ENCODE measurements at regions not wholly inside any gene's neighbourhood (a gene's known extent, or its start where the extent isn't known, plus 50 kb on each side); places are given as distances from the start of the nearest gene placed in this dataset.

DNA sequence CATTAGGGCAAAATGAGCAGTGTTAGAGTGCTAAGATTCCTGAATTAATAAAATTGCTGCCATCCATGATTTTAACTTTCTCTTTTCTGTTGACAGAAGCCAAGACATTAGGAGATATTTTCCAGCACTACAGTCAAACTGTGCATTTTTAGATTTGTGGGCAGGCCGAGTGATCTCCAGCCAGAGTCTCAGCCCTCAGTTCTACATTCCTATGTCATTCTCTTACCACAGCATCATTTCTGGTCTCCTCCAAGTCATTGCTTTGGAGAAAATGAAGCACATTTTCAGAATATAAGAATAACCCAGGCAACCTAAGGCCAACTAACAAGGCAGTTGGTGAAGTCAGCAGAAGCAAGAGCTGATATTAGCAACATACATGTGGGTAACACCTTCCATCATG, 74.6 kb upstream of the NUDT7 start:
- ChIA-PET CTCF (ENCODE audit: low intra/inter-chr PET ratio, low total read pairs) (no interaction called here), POLR2A (no interaction called here)
- peaks cover 0 to 9% of the 10 kb centered on the region in 2 experiments; a peak in 1 of 5 replicates for H3K27me3 ChIP-seq (ENCODE audit: control insufficient read depth in 1 of 2, insufficient read depth in 2 of 2, low read length in 2 of 2)
- no peak for ATAC-seq
- no peak overlapping the region for H3K4me2 ChIP-seq (ENCODE audit: low read depth, low read length)
- no peak overlapping the region for H3K27ac ChIP-seq (ENCODE audit: extremely low read length, insufficient read depth, low read length)
- no peaks in the 10 kb centered on the region for H4K20me1 ChIP-seq (ENCODE audit: insufficient read depth, low read length)
- DNase-seq (ENCODE audit: low spot score) = no peak
- in situ Hi-C loops (cut with HindIII; ENCODE audit: extremely low pct_ligation_motif_present, low pct_unique_long_range_greater_than_20kb) (no loop called here), intact Hi-C loops (cut with micrococcal nuclease; ENCODE audit: unreplicated experiment) (no loop called here)
- H3K9me3 ChIP-seq (ENCODE audit: low read length) = no peaks in the 10 kb centered on the region
- no peak overlapping the region for H2AFZ ChIP-seq (ENCODE audit: low read length)
- TF ChIP-seq ZNF781 (CRISPR knock-in tag; IDR thresholded peaks at IDR 0.05; ENCODE audit: borderline replicate concordance, not compliant biosample characterization) (no peak), FOXO1 (CRISPR knock-in tag; IDR thresholded peaks at IDR 0.05) (no peak), U2AF2 (IDR thresholded peaks at IDR 0.05; ENCODE audit: low read depth, low read length) (no peak), ZNF136 (CRISPR knock-in tag; IDR thresholded peaks at IDR 0.05; ENCODE audit: low read depth) (no peak), SOX6 (IDR thresholded peaks at IDR 0.05) (no peak), SOX6 (CRISPR knock-in tag; IDR thresholded peaks at IDR 0.05) (no peak), RARG (CRISPR knock-in tag; IDR thresholded peaks at IDR 0.05; ENCODE audit: low read depth) (no peak), CENPT (CRISPR knock-in tag; IDR thresholded peaks at IDR 0.05; ENCODE audit: low read depth) (no peak), TOE1 (CRISPR knock-in tag; IDR thresholded peaks at IDR 0.05) (no peak)
- TF ChIP-seq, protein P1, sequence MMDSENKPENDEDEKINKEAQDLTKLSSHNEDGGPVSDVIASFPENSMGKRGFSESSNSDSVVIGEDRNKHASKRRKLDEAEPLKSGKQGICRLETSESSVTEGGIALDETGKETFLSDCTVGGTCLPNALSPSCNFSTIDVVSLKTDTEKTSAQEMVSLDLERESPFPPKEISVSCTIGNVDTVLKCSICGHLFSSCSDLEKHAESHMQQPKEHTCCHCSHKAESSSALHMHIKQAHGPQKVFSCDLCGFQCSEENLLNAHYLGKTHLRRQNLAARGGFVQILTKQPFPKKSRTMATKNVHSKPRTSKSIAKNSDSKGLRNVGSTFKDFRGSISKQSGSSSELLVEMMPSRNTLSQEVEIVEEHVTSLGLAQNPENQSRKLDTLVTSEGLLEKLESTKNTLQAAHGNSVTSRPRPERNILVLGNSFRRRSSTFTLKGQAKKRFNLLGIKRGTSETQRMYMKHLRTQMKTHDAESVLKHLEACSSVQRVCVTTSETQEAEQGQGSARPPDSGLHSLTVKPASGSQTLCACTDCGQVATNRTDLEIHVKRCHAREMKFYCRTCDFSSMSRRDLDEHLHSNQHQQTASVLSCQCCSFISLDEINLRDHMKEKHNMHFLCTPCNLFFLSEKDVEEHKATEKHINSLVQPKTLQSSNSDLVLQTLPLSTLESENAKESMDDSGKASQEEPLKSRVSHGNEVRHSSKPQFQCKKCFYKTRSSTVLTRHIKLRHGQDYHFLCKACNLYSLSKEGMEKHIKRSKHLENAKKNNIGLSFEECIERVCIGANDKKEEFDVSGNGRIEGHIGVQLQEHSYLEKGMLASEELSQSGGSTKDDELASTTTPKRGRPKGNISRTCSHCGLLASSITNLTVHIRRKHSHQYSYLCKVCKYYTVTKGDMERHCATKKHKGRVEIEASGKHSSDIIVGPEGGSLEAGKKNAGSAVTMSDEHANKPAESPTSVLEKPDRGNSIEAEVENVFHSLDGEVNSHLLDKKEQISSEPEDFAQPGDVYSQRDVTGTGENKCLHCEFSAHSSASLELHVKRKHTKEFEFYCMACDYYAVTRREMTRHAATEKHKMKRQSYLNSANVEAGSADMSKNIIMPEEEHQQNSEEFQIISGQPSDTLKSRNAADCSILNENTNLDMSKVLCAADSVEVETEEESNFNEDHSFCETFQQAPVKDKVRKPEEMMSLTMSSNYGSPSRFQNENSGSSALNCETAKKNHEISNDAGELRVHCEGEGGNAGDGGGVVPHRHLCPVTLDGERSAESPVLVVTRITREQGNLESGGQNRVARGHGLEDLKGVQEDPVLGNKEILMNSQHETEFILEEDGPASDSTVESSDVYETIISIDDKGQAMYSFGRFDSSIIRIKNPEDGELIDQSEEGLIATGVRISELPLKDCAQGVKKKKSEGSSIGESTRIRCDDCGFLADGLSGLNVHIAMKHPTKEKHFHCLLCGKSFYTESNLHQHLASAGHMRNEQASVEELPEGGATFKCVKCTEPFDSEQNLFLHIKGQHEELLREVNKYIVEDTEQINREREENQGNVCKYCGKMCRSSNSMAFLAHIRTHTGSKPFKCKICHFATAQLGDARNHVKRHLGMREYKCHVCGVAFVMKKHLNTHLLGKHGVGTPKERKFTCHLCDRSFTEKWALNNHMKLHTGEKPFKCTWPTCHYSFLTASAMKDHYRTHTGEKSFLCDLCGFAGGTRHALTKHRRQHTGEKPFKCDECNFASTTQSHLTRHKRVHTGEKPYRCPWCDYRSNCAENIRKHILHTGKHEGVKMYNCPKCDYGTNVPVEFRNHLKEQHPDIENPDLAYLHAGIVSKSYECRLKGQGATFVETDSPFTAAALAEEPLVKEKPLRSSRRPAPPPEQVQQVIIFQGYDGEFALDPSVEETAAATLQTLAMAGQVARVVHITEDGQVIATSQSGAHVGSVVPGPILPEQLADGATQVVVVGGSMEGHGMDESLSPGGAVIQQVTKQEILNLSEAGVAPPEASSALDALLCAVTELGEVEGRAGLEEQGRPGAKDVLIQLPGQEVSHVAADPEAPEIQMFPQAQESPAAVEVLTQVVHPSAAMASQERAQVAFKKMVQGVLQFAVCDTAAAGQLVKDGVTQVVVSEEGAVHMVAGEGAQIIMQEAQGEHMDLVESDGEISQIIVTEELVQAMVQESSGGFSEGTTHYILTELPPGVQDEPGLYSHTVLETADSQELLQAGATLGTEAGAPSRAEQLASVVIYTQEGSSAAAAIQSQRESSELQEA (CRISPR knock-in tag; IDR thresholded peaks at IDR 0.05; ENCODE audit: not compliant biosample characterization) = no peak
- TF ChIP-seq, protein P2, sequence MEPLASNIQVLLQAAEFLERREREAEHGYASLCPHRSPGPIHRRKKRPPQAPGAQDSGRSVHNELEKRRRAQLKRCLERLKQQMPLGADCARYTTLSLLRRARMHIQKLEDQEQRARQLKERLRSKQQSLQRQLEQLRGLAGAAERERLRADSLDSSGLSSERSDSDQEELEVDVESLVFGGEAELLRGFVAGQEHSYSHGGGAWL (CRISPR knock-in tag; IDR thresholded peaks at IDR 0.05) = no peak
- TF ChIP-seq, protein P3, sequence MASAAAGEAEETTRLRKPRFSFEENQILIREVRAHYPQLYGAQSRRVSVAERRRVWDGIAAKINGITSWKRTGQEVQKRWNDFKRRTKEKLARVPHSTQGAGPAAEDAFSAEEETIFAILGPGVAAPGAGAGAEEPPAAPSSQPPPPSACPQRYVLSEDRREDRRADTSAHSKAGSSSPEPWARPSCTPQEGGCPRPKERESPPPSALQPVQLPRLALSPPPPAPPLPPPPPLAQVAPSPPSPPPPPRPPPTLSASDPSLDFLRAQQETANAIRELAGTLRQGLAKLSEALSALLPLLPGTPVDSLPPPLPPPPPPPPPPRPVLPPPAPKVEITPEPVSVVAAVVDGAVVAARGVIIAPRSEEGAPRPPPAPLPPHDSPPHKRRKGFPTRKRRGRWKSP (CRISPR knock-in tag; IDR thresholded peaks at IDR 0.05) = no peak
- no TSS peak for BruUV-seq (replicated peaks)
- 0% methylated on average over 1 of the region's 1 CpG for WGBS (ENCODE audit: low lambda C conversion rate)
- no peak overlapping the region for H3K4me3 ChIP-seq (replicated peaks in 1 of 3; ENCODE audit: insufficient read depth in 1 of 3, low read depth in 2 of 3, low read length in 3 of 3)
- FAIRE-seq = no peak
- H3K4me1 ChIP-seq (ENCODE audit: insufficient read depth, low read length) = no peaks in the 10 kb centered on the region
- H3K36me3 ChIP-seq (replicated peaks in 1 of 2; ENCODE audit: control insufficient read depth in 1 of 2, insufficient read depth in 2 of 2, low read length in 2 of 2) = no peaks in the 10 kb centered on the region
- no peak overlapping the region for H3K9ac ChIP-seq (ENCODE audit: insufficient read depth, low read depth, low read length)
- no peaks in the 10 kb centered on the region for H3K79me2 ChIP-seq (ENCODE audit: insufficient read depth, low read length)

Data from HepG2 (cell line).